T-cell (primary cell): ENCODE measurements at regions not wholly inside any gene's neighbourhood (a gene's known extent, or its start where the extent isn't known, plus 50 kb on each side); places are given as distances from the start of the nearest gene placed in this dataset.

Source experiments
- ATAC-seq, 4 experiments: fragments of 200-7000 bp in 3 of 4; fragments of 150-1000 bp in 1 of 4; cut with Tn5 transposase; replicated peaks in 1 of 4; 1 replicate in 3 of 4; 2 replicates in 1 of 4; pipeline ENCODE4 v1.10.0; 2021; ENCODE audit warnings: moderate library complexity in 3 of 4, mild to moderate bottlenecking in 2 of 4, moderate number of reproducible peaks in 1 of 4
- CTCF ChIA-PET, 2 donors: fragments of 300-600 bp; sonication (Branson Sonifier 250); formaldehyde crosslinking; loops; one replicate each; lab custom pipeline; 2022; ENCODE audit warnings: antibody characterized with exemption in 2 of 2; lab: Charles Lee
- POLR2A ChIA-PET, 2 donors: fragments of 300-600 bp; sonication (Branson Sonifier 250); formaldehyde crosslinking; loops; one replicate each; lab custom pipeline; 2022; ENCODE audit warnings: antibody characterized with exemption in 2 of 2; lab: Charles Lee
- DNase-seq, 35 experiments: peaks; one replicate each; pipeline versions ENCODE4 v3.0.0 to v3.0.0-alpha.2; 2013 to 2023
- H3K27ac ChIP-seq: one replicate; pipeline ENCODE4 v1.5.1; 2013; ENCODE audit warnings: low read length
- H3K27me3 ChIP-seq, 2 experiments: replicated peaks in 1 of 2; 1 replicate in 1 of 2; 2 replicates in 1 of 2; pipeline versions ENCODE4 v1.6.1 to v1.7.0; 2013; ENCODE audit warnings: low read length in 1 of 2, mixed read lengths in 1 of 2; ENCODE audit not compliant: control insufficient read depth in 2 of 2, insufficient read depth in 2 of 2; ENCODE audit errors: extremely low read depth in 1 of 2
- H3K36me3 ChIP-seq, 2 donors: 1 replicate in 1 of 2; 2 replicates in 1 of 2; pipeline versions ENCODE4 v1.6.1 to v1.7.0; 2013; ENCODE audit warnings: low read length in 1 of 2; ENCODE audit not compliant: control insufficient read depth in 2 of 2, insufficient read depth in 1 of 2; ENCODE audit errors: extremely low read depth in 1 of 2
- H3K4me1 ChIP-seq, 2 experiments: 1 replicate in 1 of 2; 2 replicates in 1 of 2; pipeline versions ENCODE4 v1.6.1 to v1.7.0; 2013; ENCODE audit warnings: low read length in 2 of 2, mixed read lengths in 1 of 2; ENCODE audit not compliant: insufficient read depth in 2 of 2, control insufficient read depth in 1 of 2; ENCODE audit errors: extremely low read depth in 1 of 2
- H3K4me3 ChIP-seq, 2 donors: 1 replicate in 1 of 2; 2 replicates in 1 of 2; pipeline versions ENCODE4 v1.5.1 to v1.7.0; 2013; ENCODE audit warnings: mild to moderate bottlenecking in 2 of 2, low read length in 1 of 2, moderate library complexity in 1 of 2; ENCODE audit not compliant: control insufficient read depth in 1 of 2; ENCODE audit errors: extremely low read depth in 1 of 2
- H3K9me3 ChIP-seq: 2 replicates; pipeline ENCODE4 v1.7.0; 2013
- H3K27ac Mint-ChIP-seq, 2 donors: one replicate each; pipeline ENCODE4 v1.8.0; 2020 to 2021; ENCODE audit warnings: mild to moderate bottlenecking in 2 of 2, mixed read lengths in 2 of 2
- H3K27me3 Mint-ChIP-seq, 2 donors: one replicate each; pipeline ENCODE4 v1.8.0; 2021 to 2022; ENCODE audit warnings: mixed read lengths in 2 of 2
- H3K36me3 Mint-ChIP-seq: one replicate; pipeline ENCODE4 v1.8.0; 2021; ENCODE audit warnings: mixed read lengths
- H3K4me1 Mint-ChIP-seq, 3 donors: one replicate each; pipeline ENCODE4 v1.8.0; 2020 to 2022; ENCODE audit warnings: mixed read lengths in 3 of 3, mild to moderate bottlenecking in 1 of 3
- H3K4me3 Mint-ChIP-seq, 3 donors: one replicate each; pipeline ENCODE4 v1.8.0; 2020 to 2022; ENCODE audit warnings: mild to moderate bottlenecking in 3 of 3, mixed read lengths in 3 of 3, moderate library complexity in 3 of 3
- H3K9me3 Mint-ChIP-seq, 3 donors: one replicate each; pipeline ENCODE4 v1.8.0; 2020 to 2022; ENCODE audit warnings: mixed read lengths in 3 of 3
- WGBS: methylation state at CpG from one replicate; pipeline ENCODE4 v1.1.5; 2013; ENCODE audit warnings: missing lambda C conversion rate; ENCODE audit not compliant: insufficient coverage; 5-methylcytosine and 5-hydroxymethylcytosine counted together

- H3K4me3 ChIP-seq: no peak overlapping the region
- WGBS: 54% methylated on average over 1 of the region's 3 CpGs
- Mint-ChIP-seq H3K4me1 (no peaks in the 10 kb centered on the region), H3K36me3 (no peaks in the 10 kb centered on the region), H3K27me3 (peaks cover 17 to 20% of the 10 kb centered on the region in 2 donors), H3K27ac (no peak overlapping the region), H3K4me3 (no peak overlapping the region), H3K9me3 (peaks cover 4% of the 10 kb centered on the region in 3 donors)
- peaks cover 0 to 10% of the 10 kb centered on the region in 2 experiments for H3K27me3 ChIP-seq
- no peaks in the 10 kb centered on the region for H3K9me3 ChIP-seq
- no peaks in the 10 kb centered on the region for H3K36me3 ChIP-seq
- POLR2A ChIA-PET: no interaction called here
- no peak for ATAC-seq
- CTCF ChIA-PET: interaction anchor here in 1 of 2 donors (0.6 kb wide), 1 partner anchor 98 kb away, joined by 3 read pairs; no protein-coding TSS in a partner anchor
- no peak overlapping the region for H3K27ac ChIP-seq
- H3K4me1 ChIP-seq: no peaks in the 10 kb centered on the region
- DNase-seq: no peak
Measured at GRCh38 chr2:31707992-31708391, 127.3 kb upstream of the SRD5A2 start.

DNA sequence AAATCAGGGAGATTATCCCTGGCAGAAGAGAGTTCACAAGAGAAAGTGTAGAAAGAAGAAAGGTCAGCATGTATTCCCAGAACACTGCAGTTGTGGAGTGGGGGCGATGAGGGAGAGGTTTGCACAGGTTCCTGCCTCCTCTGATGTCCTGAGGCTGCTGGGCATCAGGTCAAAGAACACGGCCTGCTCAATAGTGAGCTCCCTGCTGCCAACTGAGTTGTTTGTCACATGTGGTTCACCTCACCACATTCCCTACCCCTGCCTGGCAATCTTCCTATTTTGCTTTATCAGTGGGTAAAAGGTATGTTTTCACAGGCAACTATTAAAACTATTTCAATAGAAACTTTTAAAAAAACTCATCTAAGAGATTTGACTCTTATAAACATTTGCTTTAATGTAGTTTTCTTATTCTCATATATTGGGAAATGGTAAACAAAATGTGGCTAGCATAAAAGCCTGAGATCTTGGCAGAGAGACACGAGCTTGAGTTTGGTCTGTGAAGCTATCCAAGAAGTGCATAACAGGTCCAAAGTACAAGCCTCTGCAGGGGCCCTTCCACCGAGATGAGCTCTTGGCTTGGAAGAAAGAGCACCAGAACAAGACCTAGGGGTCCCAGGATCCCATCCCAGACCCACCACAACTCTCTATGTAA is 123.9 kb upstream of the SRD5A2 start:
- CTCF ChIA-PET: no interaction called here
- H3K36me3 Mint-ChIP-seq: no peaks in the 10 kb centered on the region

GRCh38 chr2:31703253-31703652 is 122.5 kb upstream of the SRD5A2 start:
- Mint-ChIP-seq H3K27ac (no peak overlapping the region), H3K9me3 (peaks cover 19 to 38% (median 27%) of the 10 kb centered on the region in 3 donors), H3K27me3 (peaks cover 5 to 22% of the 10 kb centered on the region in 2 donors), H3K4me3 (no peak overlapping the region), H3K36me3 (peaks cover 5% of the 10 kb centered on the region), H3K4me1 (no peaks in the 10 kb centered on the region)
- peaks cover 2% of the 10 kb centered on the region for H3K9me3 ChIP-seq
- no peaks in the 10 kb centered on the region for H3K36me3 ChIP-seq
- CTCF ChIA-PET: no interaction called here
- POLR2A ChIA-PET: no interaction called here
- ATAC-seq (no peak), DNase-seq (no peak)
- no peaks in the 10 kb centered on the region for H3K4me1 ChIP-seq
- H3K27ac ChIP-seq: no peak overlapping the region
- H3K27me3 ChIP-seq: peaks cover 0 to 6% of the 10 kb centered on the region in 2 experiments
- H3K4me3 ChIP-seq: no peak overlapping the region

More for the DNA sequence above, 123.9 kb upstream of the SRD5A2 start:
- H3K4me3 Mint-ChIP-seq: no peak overlapping the region
- no peak overlapping the region for H3K27ac ChIP-seq
- H3K4me1 ChIP-seq: no peaks in the 10 kb centered on the region
- no peak overlapping the region for H3K27ac Mint-ChIP-seq
- H3K27me3 ChIP-seq: peaks cover 0 to 6% of the 10 kb centered on the region in 2 experiments
- POLR2A ChIA-PET: interaction anchor here in 1 of 2 donors (0.6 kb wide), 1 partner anchor 8 kb away, joined by 3 read pairs; no protein-coding TSS in a partner anchor
- no peak for ATAC-seq
- H3K4me1 Mint-ChIP-seq: no peaks in the 10 kb centered on the region
- no peaks in the 10 kb centered on the region for H3K36me3 ChIP-seq
- no peaks in the 10 kb centered on the region for H3K9me3 ChIP-seq
- H3K9me3 Mint-ChIP-seq: peaks cover 13 to 26% (median 15%) of the 10 kb centered on the region in 3 donors
- no peak overlapping the region for H3K4me3 ChIP-seq
- WGBS: 43% methylated on average over 1 of the region's 4 CpGs
- peaks cover 5 to 18% of the 10 kb centered on the region in 2 donors for H3K27me3 Mint-ChIP-seq
- DNase-seq: no peak

DNA sequence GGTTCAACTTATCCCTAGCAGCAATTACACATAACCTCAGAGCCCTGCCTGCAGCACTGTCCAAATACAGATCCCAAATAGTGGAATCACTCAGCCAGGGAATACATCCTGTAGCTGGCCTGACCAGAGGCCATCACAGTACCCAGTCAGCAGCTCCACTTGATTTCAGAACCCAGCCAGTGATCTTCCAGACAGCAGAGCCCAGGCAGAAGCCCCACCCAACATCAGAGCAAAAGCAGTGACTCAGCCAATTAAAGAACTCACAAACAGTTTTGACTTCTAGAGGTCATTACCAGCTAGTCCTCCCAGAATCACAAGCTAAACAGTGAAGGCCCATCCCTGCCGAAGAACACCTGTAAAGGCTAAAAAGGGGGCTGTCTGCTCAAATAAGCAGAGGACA is 118.0 kb upstream of the SRD5A2 start:
- Histone ChIP-seq H3K36me3 (no peaks in the 10 kb centered on the region), H3K4me3 (no peak overlapping the region), H3K4me1 (no peaks in the 10 kb centered on the region), H3K9me3 (peaks cover 2% of the 10 kb centered on the region), H3K27ac (no peak overlapping the region), H3K27me3 (no peaks in the 10 kb centered on the region)
- ATAC-seq: no peak
- Mint-ChIP-seq H3K27me3 (peaks cover 3 to 8% of the 10 kb centered on the region in 2 donors), H3K36me3 (peaks cover 13% of the 10 kb centered on the region), H3K9me3 (peaks cover 31 to 71% (median 60%) of the 10 kb centered on the region in 3 donors), H3K4me3 (no peak overlapping the region), H3K27ac (no peak overlapping the region), H3K4me1 (no peaks in the 10 kb centered on the region)
- ChIA-PET POLR2A (no interaction called here), CTCF (no interaction called here)
- DNase-seq: no peak
- WGBS: no CpG with 5 or more reads among the region's 1 CpG

- Mint-ChIP-seq H3K4me3 (no peak overlapping the region), H3K27me3 (peaks cover 0 to 8% of the 10 kb centered on the region in 2 donors), H3K36me3 (peaks cover 21% of the 10 kb centered on the region), H3K9me3 (peaks cover 29 to 66% (median 57%) of the 10 kb centered on the region in 3 donors), H3K27ac (no peak overlapping the region), H3K4me1 (no peaks in the 10 kb centered on the region)
- no CpG with 5 or more reads among the region's 1 CpG for WGBS
- Histone ChIP-seq H3K4me3 (no peak overlapping the region), H3K36me3 (no peaks in the 10 kb centered on the region), H3K27me3 (no peaks in the 10 kb centered on the region), H3K4me1 (no peaks in the 10 kb centered on the region), H3K9me3 (peaks cover 2% of the 10 kb centered on the region), H3K27ac (no peak overlapping the region)
- DNase-seq (no peak), ATAC-seq (no peak)
- ChIA-PET POLR2A (no interaction called here), CTCF (no interaction called here)
Measured at GRCh38 chr2:31696068-31696467, 115.3 kb upstream of the SRD5A2 start.

GRCh38 chr2:31694444-31694843 is 113.7 kb upstream of the SRD5A2 start:
- CTCF ChIA-PET: no interaction called here
- ATAC-seq: no peak
- Histone ChIP-seq H3K27me3 (no peaks in the 10 kb centered on the region), H3K9me3 (peaks cover 2% of the 10 kb centered on the region), H3K27ac (no peak overlapping the region), H3K36me3 (no peaks in the 10 kb centered on the region), H3K4me1 (no peaks in the 10 kb centered on the region), H3K4me3 (no peak overlapping the region)
- Mint-ChIP-seq H3K36me3 (peaks cover 20% of the 10 kb centered on the region), H3K27ac (no peak overlapping the region), H3K4me1 (no peaks in the 10 kb centered on the region), H3K9me3 (peaks cover 25 to 57% (median 56%) of the 10 kb centered on the region in 3 donors), H3K27me3 (peaks cover 0 to 7% of the 10 kb centered on the region in 2 donors), H3K4me3 (no peak overlapping the region)
- WGBS: no CpG with 5 or more reads among the region's 3 CpGs
- DNase-seq: no peak
- POLR2A ChIA-PET: no interaction called here
